HepG2 (cell line): ENCODE measurements at regions not wholly inside any gene's neighbourhood (a gene's known extent, or its start where the extent isn't known, plus 50 kb on each side); places are given as distances from the start of the nearest gene placed in this dataset.

ENCODE experiments used
- ATAC-seq: fragments of 200-7000 bp; cut with Tn5 transposase; 3 replicates; pipeline ENCODE4 v1.9.1; 2020; ENCODE audit warnings: mild to moderate bottlenecking, moderate library complexity
- BruUV-seq: library from RNA; stranded (reverse); fragments of 400-500 nt; replicated peaks from 2 replicates; lab custom pipeline; 2021; lab: Mats Ljungman, UMichigan
- CTCF ChIA-PET: fragments of 300-600 bp; formaldehyde crosslinking; extraction: SDS; loops from one replicate; lab custom pipeline; 2021; ENCODE audit warnings: low total read pairs, inconsistent platforms, low intra/inter-chr PET ratio; lab: Yijun Ruan, JAX
- POLR2A ChIA-PET: fragments of 350-600 bp; sonication (Branson Sonifier 250); formaldehyde crosslinking; loops from one replicate; lab custom pipeline; 2020; ENCODE audit warnings: antibody characterized with exemption, inconsistent platforms; lab: Yijun Ruan, JAX
- DNase-seq: peaks from one replicate; pipeline ENCODE4 v3.0.0-alpha.2; 2015; ENCODE audit warnings: low spot score
- FAIRE-seq: peaks from 3 replicates; lab custom pipeline; 2011; peaks lifted over from hg19 to GRCh38; lab: Jason Lieb, UNC
- H2AFZ ChIP-seq: one replicate; pipeline ENCODE4 v1.6.1; 2011; ENCODE audit warnings: low read length, inconsistent platforms
- H3K27ac ChIP-seq: fragments of 300-600 bp; 3 replicates; pipeline ENCODE4 v1.8.0; 2011; ENCODE audit warnings: mixed run types, mild to moderate bottlenecking, mixed read lengths, low read length, inconsistent platforms; ENCODE audit not compliant: insufficient read depth; ENCODE audit errors: extremely low read length
- H3K27me3 ChIP-seq, 2 experiments: fragments of 200-600 bp in 1 of 2; 2 replicates in 1 of 2; 3 replicates in 1 of 2; pipeline versions ENCODE4 v1.6.0 to v1.8.0; 2011; ENCODE audit warnings: low read length in 2 of 2, mild to moderate bottlenecking in 2 of 2, moderate library complexity in 2 of 2, inconsistent platforms in 1 of 2; ENCODE audit not compliant: insufficient read depth in 2 of 2, control insufficient read depth in 1 of 2
- H3K36me3 ChIP-seq, 2 experiments: fragments of 200-600 bp in 1 of 2; replicated peaks in 1 of 2; 2 replicates in 1 of 2; 3 replicates in 1 of 2; pipeline versions ENCODE4 v1.5.1 to v1.8.0; 2011; ENCODE audit warnings: low read length in 2 of 2, inconsistent platforms in 1 of 2; ENCODE audit not compliant: insufficient read depth in 2 of 2, control insufficient read depth in 1 of 2
- H3K4me1 ChIP-seq: 2 replicates; pipeline ENCODE4 v1.5.1; 2012; ENCODE audit warnings: low read length, inconsistent platforms; ENCODE audit not compliant: insufficient read depth
- H3K4me2 ChIP-seq: 2 replicates; pipeline ENCODE4 v1.6.0; 2011; ENCODE audit warnings: low read depth, low read length, inconsistent platforms
- H3K4me3 ChIP-seq, 3 experiments: fragments of 200-600 bp in 1 of 3; sonication (generic), shearing (Covaris generic) in 1 of 3; replicated peaks in 1 of 3; 2 replicates each; pipeline ENCODE4 v1.5.1; 2011 to 2016; ENCODE audit warnings: low read length in 3 of 3, inconsistent platforms in 2 of 3, low read depth in 2 of 3, mild to moderate bottlenecking in 2 of 3, control low read depth in 1 of 3, mixed read lengths in 1 of 3; ENCODE audit not compliant: insufficient read depth in 1 of 3
- H3K79me2 ChIP-seq: one replicate; pipeline ENCODE4 v1.6.1; 2011; ENCODE audit warnings: low read length, inconsistent platforms; ENCODE audit not compliant: insufficient read depth
- H3K9ac ChIP-seq: 2 replicates; pipeline ENCODE4 v1.6.0; 2011; ENCODE audit warnings: mild to moderate bottlenecking, low read depth, low read length, inconsistent platforms; ENCODE audit not compliant: insufficient read depth
- H3K9me3 ChIP-seq: 2 replicates; pipeline ENCODE4 v1.5.1; 2012; ENCODE audit warnings: mild to moderate bottlenecking, low read length
- H4K20me1 ChIP-seq: 2 replicates; pipeline ENCODE4 v1.6.0; 2011; ENCODE audit warnings: inconsistent platforms, mild to moderate bottlenecking, low read length, moderate library complexity; ENCODE audit not compliant: insufficient read depth
- ISL2 ChIP-seq: sonication (generic); formaldehyde crosslinking; IDR thresholded peaks from 2 replicates; pipeline ENCODE4 v1.5.0; 2020; ENCODE audit warnings: missing genetic modification reagents
- MYNN ChIP-seq: sonication (generic); formaldehyde crosslinking; IDR thresholded peaks from 2 replicates; pipeline ENCODE4 v1.4.0; 2020; ENCODE audit warnings: mild to moderate bottlenecking, low read depth, missing genetic modification reagents
- NFATC3 ChIP-seq: sonication (generic); formaldehyde crosslinking; IDR thresholded peaks from 2 replicates; pipeline ENCODE4 v1.5.1; 2020; ENCODE audit warnings: mild to moderate bottlenecking, missing genetic modification reagents
- PHF20 ChIP-seq: sonication (generic); formaldehyde crosslinking; IDR thresholded peaks from 2 replicates; pipeline ENCODE4 v1.5.0; 2020; ENCODE audit warnings: mild to moderate bottlenecking, missing genetic modification reagents
- PHF5A ChIP-seq: IDR thresholded peaks from one replicate; pipeline ENCODE4 v1.6.1; 2018; ENCODE audit warnings: low read depth, missing genetic modification reagents; ENCODE audit not compliant: unreplicated experiment
- XRCC5 ChIP-seq: fragments of 200-400 bp; formaldehyde crosslinking; optimal IDR thresholded peaks from 2 replicates; pipeline ENCODE3; 2017; ENCODE audit warnings: mild to moderate bottlenecking, low read length
- ZKSCAN1 ChIP-seq: fragments of 150-350 bp; IDR thresholded peaks from 2 replicates; pipeline ENCODE4 v1.6.1; 2014; ENCODE audit warnings: low read length
- ZNF10 ChIP-seq: sonication (generic); formaldehyde crosslinking; IDR thresholded peaks from 2 replicates; pipeline ENCODE4 v1.4.0; 2020; ENCODE audit warnings: mild to moderate bottlenecking, low read depth, missing genetic modification reagents, borderline replicate concordance
- ZNF180 ChIP-seq: sonication (generic); formaldehyde crosslinking; IDR thresholded peaks from 2 replicates; pipeline ENCODE4 v1.4.0; 2020; ENCODE audit warnings: low read depth, missing genetic modification reagents, borderline replicate concordance
- ZNF496 ChIP-seq: sonication (generic); formaldehyde crosslinking; IDR thresholded peaks from 2 replicates; pipeline ENCODE4 v1.8.1; 2023; ENCODE audit warnings: mild to moderate bottlenecking, moderate library complexity, missing genetic modification reagents; ENCODE audit not compliant: insufficient replicate concordance
- ZNF549 ChIP-seq: sonication (generic); formaldehyde crosslinking; IDR thresholded peaks from 2 replicates; pipeline ENCODE4 v1.5.0; 2020; ENCODE audit warnings: missing genetic modification reagents
- ZNF672 ChIP-seq: sonication (generic); formaldehyde crosslinking; IDR thresholded peaks from 2 replicates; pipeline ENCODE4 v1.8.1; 2022; ENCODE audit warnings: missing genetic modification reagents
- WGBS: methylation state at CpG from one replicate; pipeline ENCODE4 v1.1.6; 2017; ENCODE audit warnings: low lambda C conversion rate; 5-methylcytosine and 5-hydroxymethylcytosine counted together
- in situ Hi-C: cut with HindIII; loops from 2 replicates; pipeline ENCODE4 v1.10.0; 2017; ENCODE audit warnings: low pct_unique_long_range_greater_than_20kb; ENCODE audit not compliant: extremely low pct_ligation_motif_present
- intact Hi-C: fragments of 100-400 bp; cut with micrococcal nuclease; formaldehyde crosslinking; loops from one replicate; pipeline ENCODE4 v1.10.0; 2022; ENCODE audit not compliant: unreplicated experiment
- TF ChIP-seq, protein P1 (sequence below): sonication (generic); formaldehyde crosslinking; IDR thresholded peaks from 2 replicates; pipeline ENCODE4 v1.5.1; 2020; ENCODE audit warnings: missing genetic modification reagents, mild to moderate bottlenecking, borderline replicate concordance
- TF ChIP-seq, protein P2 (sequence below): sonication (generic); formaldehyde crosslinking; IDR thresholded peaks from 2 replicates; pipeline ENCODE4 v1.5.0; 2020; ENCODE audit warnings: missing genetic modification reagents, mild to moderate bottlenecking, borderline replicate concordance
- TF ChIP-seq, protein P3 (sequence below): sonication (generic); formaldehyde crosslinking; IDR thresholded peaks from 2 replicates; pipeline ENCODE4 v1.4.0; 2020; ENCODE audit warnings: mild to moderate bottlenecking, missing genetic modification reagents

DNA sequence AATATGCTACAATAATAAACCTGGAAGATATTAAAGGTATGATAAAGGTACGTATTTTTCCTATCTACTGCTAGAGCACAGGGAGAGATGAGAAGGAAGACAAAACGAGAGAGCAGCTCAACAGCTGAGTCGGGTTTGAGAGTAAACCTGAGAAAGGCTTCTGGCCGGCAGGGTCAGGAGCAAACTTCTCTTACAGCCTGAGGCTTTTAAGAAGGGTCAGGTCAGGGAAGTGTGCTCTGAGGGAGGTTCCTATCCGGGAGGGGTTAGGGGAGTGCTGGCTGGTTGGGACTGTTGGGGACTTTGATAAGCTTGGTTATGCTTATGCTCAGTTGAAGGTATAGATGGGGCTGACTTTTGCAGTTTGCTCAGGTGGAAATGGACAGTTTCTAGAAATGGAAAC lies 77.7 kb upstream of the PRR20A start (continued):
- TF ChIP-seq NFATC3 (CRISPR knock-in tag) (no peak), ZNF180 (CRISPR knock-in tag) (no peak), ZNF10 (CRISPR knock-in tag) (no peak)

DNA sequence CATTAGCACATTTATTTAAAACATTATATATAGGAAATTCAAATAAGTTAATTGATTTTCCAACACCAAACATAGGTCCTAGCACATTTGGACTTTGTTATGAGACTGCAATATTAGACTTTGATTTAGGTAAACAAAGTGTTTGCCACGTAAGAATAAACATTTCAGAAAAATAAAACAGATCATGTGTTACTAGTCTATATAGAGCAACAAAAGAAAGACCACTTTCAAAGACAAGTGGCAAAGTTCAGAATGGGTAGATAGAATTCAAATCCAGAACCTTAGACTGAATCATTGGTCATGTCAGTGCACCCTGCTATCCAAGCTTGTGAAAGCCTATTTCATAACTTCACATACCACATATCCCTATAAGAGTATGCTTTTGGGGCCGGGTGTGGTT lies 66.7 kb upstream of the PRR20A start:
- Histone ChIP-seq H3K36me3 (no peaks in the 10 kb centered on the region), H2AFZ (no peak overlapping the region), H3K4me3 (no peak overlapping the region), H3K27ac (no peak overlapping the region), H3K4me1 (no peaks in the 10 kb centered on the region), H3K9ac (no peak overlapping the region), H3K9me3 (peaks cover 40% of the 10 kb centered on the region), H4K20me1 (no peaks in the 10 kb centered on the region), H3K4me2 (no peak overlapping the region), H3K27me3 (no peaks in the 10 kb centered on the region), H3K79me2 (no peaks in the 10 kb centered on the region)
- no TSS peak for BruUV-seq
- 17% methylated on average over 2 of the region's 2 CpGs for WGBS
- DNase-seq (no peak), FAIRE-seq (no peak), ATAC-seq (no peak)
- ChIA-PET CTCF (no interaction called here), POLR2A (no interaction called here)
- TF ChIP-seq ZKSCAN1: no peak
- no peak for TF ChIP-seq ZNF496 (CRISPR knock-in tag)
- no peak for TF ChIP-seq PHF20 (CRISPR knock-in tag)
- TF ChIP-seq ISL2 (CRISPR knock-in tag): no peak
- no peak for TF ChIP-seq XRCC5
- TF ChIP-seq, protein P1, sequence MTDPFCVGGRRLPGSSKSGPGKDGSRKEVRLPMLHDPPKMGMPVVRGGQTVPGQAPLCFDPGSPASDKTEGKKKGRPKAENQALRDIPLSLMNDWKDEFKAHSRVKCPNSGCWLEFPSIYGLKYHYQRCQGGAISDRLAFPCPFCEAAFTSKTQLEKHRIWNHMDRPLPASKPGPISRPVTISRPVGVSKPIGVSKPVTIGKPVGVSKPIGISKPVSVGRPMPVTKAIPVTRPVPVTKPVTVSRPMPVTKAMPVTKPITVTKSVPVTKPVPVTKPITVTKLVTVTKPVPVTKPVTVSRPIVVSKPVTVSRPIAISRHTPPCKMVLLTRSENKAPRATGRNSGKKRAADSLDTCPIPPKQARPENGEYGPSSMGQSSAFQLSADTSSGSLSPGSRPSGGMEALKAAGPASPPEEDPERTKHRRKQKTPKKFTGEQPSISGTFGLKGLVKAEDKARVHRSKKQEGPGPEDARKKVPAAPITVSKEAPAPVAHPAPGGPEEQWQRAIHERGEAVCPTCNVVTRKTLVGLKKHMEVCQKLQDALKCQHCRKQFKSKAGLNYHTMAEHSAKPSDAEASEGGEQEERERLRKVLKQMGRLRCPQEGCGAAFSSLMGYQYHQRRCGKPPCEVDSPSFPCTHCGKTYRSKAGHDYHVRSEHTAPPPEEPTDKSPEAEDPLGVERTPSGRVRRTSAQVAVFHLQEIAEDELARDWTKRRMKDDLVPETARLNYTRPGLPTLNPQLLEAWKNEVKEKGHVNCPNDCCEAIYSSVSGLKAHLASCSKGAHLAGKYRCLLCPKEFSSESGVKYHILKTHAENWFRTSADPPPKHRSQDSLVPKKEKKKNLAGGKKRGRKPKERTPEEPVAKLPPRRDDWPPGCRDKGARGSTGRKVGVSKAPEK (CRISPR knock-in tag): no peak
- TF ChIP-seq, protein P2, sequence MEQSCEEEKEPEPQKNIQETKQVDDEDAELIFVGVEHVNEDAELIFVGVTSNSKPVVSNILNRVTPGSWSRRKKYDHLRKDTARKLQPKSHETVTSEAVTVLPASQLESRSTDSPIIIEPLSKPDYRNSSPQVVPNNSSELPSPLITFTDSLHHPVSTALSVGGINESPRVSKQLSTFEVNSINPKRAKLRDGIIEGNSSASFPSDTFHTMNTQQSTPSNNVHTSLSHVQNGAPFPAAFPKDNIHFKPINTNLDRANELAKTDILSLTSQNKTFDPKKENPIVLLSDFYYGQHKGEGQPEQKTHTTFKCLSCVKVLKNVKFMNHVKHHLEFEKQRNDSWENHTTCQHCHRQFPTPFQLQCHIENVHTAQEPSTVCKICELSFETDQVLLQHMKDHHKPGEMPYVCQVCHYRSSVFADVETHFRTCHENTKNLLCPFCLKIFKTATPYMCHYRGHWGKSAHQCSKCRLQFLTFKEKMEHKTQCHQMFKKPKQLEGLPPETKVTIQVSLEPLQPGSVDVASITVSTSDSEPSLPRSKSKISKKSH (CRISPR knock-in tag): no peak
- TF ChIP-seq ZNF672: no peak
- TF ChIP-seq ZNF549 (CRISPR knock-in tag): no peak
- no peak for TF ChIP-seq MYNN (CRISPR knock-in tag)
- TF ChIP-seq, protein P3, sequence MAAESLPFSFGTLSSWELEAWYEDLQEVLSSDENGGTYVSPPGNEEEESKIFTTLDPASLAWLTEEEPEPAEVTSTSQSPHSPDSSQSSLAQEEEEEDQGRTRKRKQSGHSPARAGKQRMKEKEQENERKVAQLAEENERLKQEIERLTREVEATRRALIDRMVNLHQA (CRISPR knock-in tag): no peak
- TF ChIP-seq PHF5A (CRISPR knock-in tag): no peak
- in situ Hi-C loops: no loop called here
- intact Hi-C loops: no loop called here
